ENCODE measurements at regions not wholly inside any gene's neighbourhood (a gene's known extent, or its start where the extent isn't known, plus 50 kb on each side); places are given as distances from the start of the nearest gene placed in this dataset.
"Not testable (repeated sequence)": the region's sequence is repeated elsewhere in the genome, so short reads cannot be mapped to it uniquely, and the experiment has no call there.

- no peak for DNase-seq (ENCODE audit: low spot score)
Measured at GRCh38 chr18:71362140-71362539, 1073.3 kb downstream of the SOCS6 start.

GRCh38 chr18:71355599-71355998, 1066.8 kb downstream of the SOCS6 start:
- not testable (repeated sequence) for DNase-seq (ENCODE audit: low spot score)

- DNase-seq (ENCODE audit: low spot score) = no peak
Measured at GRCh38 chr18:71352618-71353017, 1063.8 kb downstream of the SOCS6 start.

GRCh38 chr18:71336576-71337210, 1047.8 kb downstream of the SOCS6 start:
- no peak for DNase-seq (ENCODE audit: low spot score)

GRCh38 chr18:71329563-71329962, 1040.7 kb downstream of the SOCS6 start:
- DNase-seq (ENCODE audit: low spot score) = no peak

- DNase-seq (ENCODE audit: low spot score) = no peak
Measured at GRCh38 chr18:71329114-71329513, 1040.3 kb downstream of the SOCS6 start.

GRCh38 chr18:71327850-71328249, 1039.0 kb downstream of the SOCS6 start:
- no peak for DNase-seq (ENCODE audit: low spot score)

- no peak for DNase-seq (ENCODE audit: low spot score)
Measured at GRCh38 chr18:71327441-71327840, 1038.6 kb downstream of the SOCS6 start.

- no peak for DNase-seq (ENCODE audit: low spot score)
Measured at GRCh38 chr18:71326826-71327225, 1038.0 kb downstream of the SOCS6 start.

- no peak for DNase-seq (ENCODE audit: low spot score)
Measured at GRCh38 chr18:71324356-71324755, 1035.5 kb downstream of the SOCS6 start.

GRCh38 chr18:71322201-71322600, 1033.4 kb downstream of the SOCS6 start:
- DNase-seq (ENCODE audit: low spot score) = no peak

- no peak for DNase-seq (ENCODE audit: low spot score)
Measured at GRCh38 chr18:71321319-71321718, 1032.5 kb downstream of the SOCS6 start.

GRCh38 chr18:71304856-71305255, 1016.0 kb downstream of the SOCS6 start:
- DNase-seq (ENCODE audit: low spot score) = no peak

GRCh38 chr18:71303743-71304142, 1014.9 kb downstream of the SOCS6 start:
- DNase-seq (ENCODE audit: low spot score) = not testable (repeated sequence)

GRCh38 chr18:71301596-71301995, 1012.8 kb downstream of the SOCS6 start:
- no peak for DNase-seq (ENCODE audit: low spot score)

GRCh38 chr18:71294201-71294600, 1005.4 kb downstream of the SOCS6 start:
- DNase-seq (ENCODE audit: low spot score) = not testable (repeated sequence)

GRCh38 chr18:71293322-71293721, 1004.5 kb downstream of the SOCS6 start:
- peak; percentile 0 for DNase-seq (ENCODE audit: low spot score)

- no peak for DNase-seq (ENCODE audit: low spot score)
Measured at GRCh38 chr18:71287268-71287667, 998.4 kb downstream of the SOCS6 start.

GRCh38 chr18:71252351-71252865, 963.6 kb downstream of the SOCS6 start:
- no peak for DNase-seq (ENCODE audit: low spot score)

GRCh38 chr18:71250191-71250590, 961.3 kb downstream of the SOCS6 start:
- DNase-seq (ENCODE audit: low spot score) = no peak

- no peak for DNase-seq (ENCODE audit: low spot score)
Measured at GRCh38 chr18:71249791-71250190, 960.9 kb downstream of the SOCS6 start.

- DNase-seq (ENCODE audit: low spot score) = no peak
Measured at GRCh38 chr18:71242981-71243380, 954.1 kb downstream of the SOCS6 start.

- peak; percentile 31 for DNase-seq (ENCODE audit: low spot score)
Measured at GRCh38 chr18:71238974-71239624, 950.3 kb downstream of the SOCS6 start.

- no peak for DNase-seq (ENCODE audit: low spot score)
Measured at GRCh38 chr18:71237641-71238040, 948.8 kb downstream of the SOCS6 start.

All from SW480 (cell line).